Mesenchymal stem cell (in vitro differentiated cells and primary cell): ENCODE measurements at regions not wholly inside any gene's neighbourhood (a gene's known extent, or its start where the extent isn't known, plus 50 kb on each side); places are given as distances from the start of the nearest gene placed in this dataset.

ENCODE experiments used
- DNase-seq: peaks from one replicate; pipeline ENCODE4 v3.0.0-alpha.2; 2013
- H2AFZ ChIP-seq: one replicate; pipeline ENCODE4 v1.6.1; 2013; ENCODE audit warnings: low read depth, mild to moderate bottlenecking, control low read depth, inconsistent platforms, low read length, moderate library complexity
- H2AK5ac ChIP-seq: 2 replicates; pipeline ENCODE4 v1.6.1; 2013; ENCODE audit warnings: low read length, moderate library complexity, mild to moderate bottlenecking, inconsistent platforms; ENCODE audit not compliant: severe bottlenecking
- H2BK120ac ChIP-seq: one replicate; pipeline ENCODE4 v1.6.1; 2013; ENCODE audit warnings: low read depth, mild to moderate bottlenecking, inconsistent platforms, low read length, moderate library complexity
- H2BK12ac ChIP-seq, 2 experiments: one replicate each; pipeline ENCODE4 v1.6.1; 2013; ENCODE audit warnings: inconsistent platforms in 2 of 2, low read length in 2 of 2, mild to moderate bottlenecking in 2 of 2, moderate library complexity in 2 of 2, control low read depth in 1 of 2
- H2BK15ac ChIP-seq: one replicate; pipeline ENCODE4 v1.6.1; 2013; ENCODE audit warnings: mild to moderate bottlenecking, low read depth, inconsistent platforms; ENCODE audit not compliant: poor library complexity, severe bottlenecking
- H2BK5ac ChIP-seq: 2 replicates; pipeline ENCODE4 v1.6.1; 2013; ENCODE audit warnings: low read depth, mild to moderate bottlenecking, low read length, control low read depth, inconsistent platforms; ENCODE audit not compliant: poor library complexity, severe bottlenecking
- H3K14ac ChIP-seq, 2 experiments: one replicate each; pipeline ENCODE4 v1.6.1; 2013; ENCODE audit warnings: inconsistent platforms in 2 of 2, low read length in 2 of 2, control low read depth in 1 of 2, mild to moderate bottlenecking in 1 of 2, moderate library complexity in 1 of 2
- H3K18ac ChIP-seq, 2 experiments: one replicate each; pipeline ENCODE4 v1.6.1; 2013; ENCODE audit warnings: inconsistent platforms in 2 of 2, low read length in 2 of 2, control low read depth in 1 of 2, low read depth in 1 of 2, mild to moderate bottlenecking in 1 of 2
- H3K23ac ChIP-seq, 2 experiments: one replicate each; pipeline ENCODE4 v1.6.1; 2013; ENCODE audit warnings: inconsistent platforms in 2 of 2, low read length in 2 of 2, mild to moderate bottlenecking in 2 of 2, moderate library complexity in 2 of 2, control low read depth in 1 of 2
- H3K27ac ChIP-seq: 2 replicates; pipeline ENCODE4 v1.5.1; 2013; ENCODE audit warnings: mild to moderate bottlenecking, moderate library complexity, low read length, control low read depth, inconsistent platforms; ENCODE audit not compliant: poor library complexity, severe bottlenecking
- H3K27me3 ChIP-seq, 2 experiments: 2 replicates each; pipeline versions ENCODE4 v1.6.1 to v1.7.0; 2013; ENCODE audit warnings: low read length in 2 of 2, mild to moderate bottlenecking in 2 of 2, moderate library complexity in 2 of 2, control low read depth in 1 of 2, inconsistent platforms in 1 of 2; ENCODE audit not compliant: control insufficient read depth in 1 of 2, insufficient read depth in 1 of 2
- H3K36me3 ChIP-seq, 2 experiments: 2 replicates each; pipeline versions ENCODE4 v1.6.1 to v1.7.0; 2013; ENCODE audit warnings: low read length in 2 of 2, control low read depth in 1 of 2, inconsistent platforms in 1 of 2, low read depth in 1 of 2, mild to moderate bottlenecking in 1 of 2; ENCODE audit not compliant: insufficient read depth in 2 of 2, control insufficient read depth in 1 of 2
- H3K4ac ChIP-seq, 2 experiments: one replicate each; pipeline ENCODE4 v1.6.1; 2013; ENCODE audit warnings: inconsistent platforms in 2 of 2, low read length in 2 of 2, mild to moderate bottlenecking in 2 of 2, moderate library complexity in 2 of 2, control low read depth in 1 of 2, low read depth in 1 of 2
- H3K4me1 ChIP-seq: 2 replicates; pipeline ENCODE4 v1.6.1; 2013; ENCODE audit warnings: low read depth, low read length, control low read depth; ENCODE audit not compliant: control insufficient read depth, insufficient read depth
- H3K4me2 ChIP-seq: 2 replicates; pipeline ENCODE4 v1.6.1; 2013; ENCODE audit warnings: low read length, mild to moderate bottlenecking, inconsistent platforms; ENCODE audit not compliant: poor library complexity, severe bottlenecking
- H3K4me3 ChIP-seq, 2 experiments: 2 replicates each; pipeline versions ENCODE4 v1.5.1 to v1.7.0; 2013; ENCODE audit warnings: low read length in 2 of 2, mild to moderate bottlenecking in 2 of 2, control low read depth in 1 of 2, low read depth in 1 of 2; ENCODE audit not compliant: insufficient read depth in 1 of 2
- H3K79me1 ChIP-seq: replicated peaks from 2 replicates; pipeline ENCODE4 v1.6.1; 2013; ENCODE audit warnings: mild to moderate bottlenecking, control low read depth, low read length, inconsistent platforms; ENCODE audit not compliant: poor library complexity, severe bottlenecking
- H3K9ac ChIP-seq: 2 replicates; pipeline ENCODE4 v1.7.0; 2013; ENCODE audit warnings: mild to moderate bottlenecking, low read length, moderate library complexity
- H3K9me3 ChIP-seq: 2 replicates; pipeline ENCODE4 v1.7.0; 2013; ENCODE audit warnings: mild to moderate bottlenecking, low read length; ENCODE audit not compliant: control insufficient read depth
- H4K8ac ChIP-seq: one replicate; pipeline ENCODE4 v1.6.1; 2013; ENCODE audit warnings: inconsistent platforms, mild to moderate bottlenecking, low read length, moderate library complexity
- H4K91ac ChIP-seq: one replicate; pipeline ENCODE4 v1.6.1; 2013; ENCODE audit warnings: mild to moderate bottlenecking, low read length, inconsistent platforms
- WGBS: methylation state at CpG from one replicate; pipeline ENCODE4 v1.1.7; 2013; ENCODE audit warnings: mixed read lengths; 5-methylcytosine and 5-hydroxymethylcytosine counted together

- Histone ChIP-seq H3K4me3 (no peak overlapping the region), H3K4me2 (no peak overlapping the region), H4K8ac (no peak overlapping the region), H2AFZ (no peak overlapping the region), H3K79me1 (no peaks in the 10 kb centered on the region), H2BK5ac (no peak overlapping the region), H3K23ac (no peak overlapping the region), H2BK12ac (no peak overlapping the region), H2BK15ac (no peak overlapping the region), H3K14ac (no peak overlapping the region), H3K36me3 (no peaks in the 10 kb centered on the region), H3K9ac (no peak overlapping the region), H3K4me1 (no peaks in the 10 kb centered on the region), H4K91ac (no peak overlapping the region), H2BK120ac (no peak overlapping the region), H3K18ac (no peak overlapping the region), H3K27me3 (no peaks in the 10 kb centered on the region), H2AK5ac (no peak overlapping the region), H3K27ac (no peak overlapping the region), H3K9me3 (no peaks in the 10 kb centered on the region), H3K4ac (no peak overlapping the region)
- DNase-seq, result no peak
These were observed 812.4 kb downstream of the KCTD16 start for GRCh38 chr5:144983101-144983500.

GRCh38 chr5:144979516-144980264 is 809.0 kb downstream of the KCTD16 start:
- H2AK5ac ChIP-seq, result no peak overlapping the region
- no peak overlapping the region for H2BK120ac ChIP-seq
- no peak overlapping the region for H3K4me3 ChIP-seq
- H3K9me3 ChIP-seq, result no peaks in the 10 kb centered on the region
- no peak overlapping the region for H2AFZ ChIP-seq
- no peak overlapping the region for H3K23ac ChIP-seq
- no peaks in the 10 kb centered on the region for H3K79me1 ChIP-seq
- no peaks in the 10 kb centered on the region for H3K36me3 ChIP-seq
- H2BK12ac ChIP-seq, result no peak overlapping the region
- no peak overlapping the region for H3K4me2 ChIP-seq
- no peak overlapping the region for H2BK5ac ChIP-seq
- WGBS, result no CpG with 5 or more reads among the region's 2 CpGs
- no peak overlapping the region for H4K8ac ChIP-seq
- no peak overlapping the region for H3K27ac ChIP-seq
- no peak overlapping the region for H3K18ac ChIP-seq
- H3K4ac ChIP-seq, result no peak overlapping the region
- H3K4me1 ChIP-seq, result no peaks in the 10 kb centered on the region
- H3K27me3 ChIP-seq, result no peaks in the 10 kb centered on the region
- no peak overlapping the region for H2BK15ac ChIP-seq
- DNase-seq, result no peak
- H3K14ac ChIP-seq, result no peak overlapping the region
- H3K9ac ChIP-seq, result no peak overlapping the region
- H4K91ac ChIP-seq, result no peak overlapping the region

DNA sequence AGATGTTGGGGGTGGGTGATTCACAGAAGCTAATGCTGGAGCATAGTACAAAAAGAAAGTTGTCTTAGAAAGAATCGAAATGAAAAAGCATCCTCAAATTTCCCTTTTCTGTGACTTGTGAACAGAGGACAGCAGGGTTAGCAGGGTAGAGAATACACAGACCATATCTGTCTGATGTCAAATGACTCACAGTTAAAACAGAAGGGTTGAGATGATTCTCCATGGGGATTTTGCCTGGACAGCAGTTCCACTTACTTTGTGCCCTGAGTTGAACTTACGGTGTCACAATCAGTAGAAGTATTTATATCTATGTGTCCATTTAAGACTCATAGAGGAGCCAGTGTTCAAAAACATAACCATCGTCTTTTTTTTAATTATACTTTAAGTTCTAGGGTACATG is 801.6 kb downstream of the KCTD16 start:
- Histone ChIP-seq H2BK120ac (no peak overlapping the region), H3K27ac (no peak overlapping the region), H2AFZ (no peak overlapping the region), H3K14ac (no peak overlapping the region), H3K9ac (no peak overlapping the region), H3K36me3 (no peaks in the 10 kb centered on the region), H3K4me3 (no peak overlapping the region), H3K9me3 (no peaks in the 10 kb centered on the region), H3K23ac (no peak overlapping the region), H3K4me1 (no peaks in the 10 kb centered on the region), H3K79me1 (no peaks in the 10 kb centered on the region), H4K91ac (no peak overlapping the region), H3K18ac (no peak overlapping the region), H3K27me3 (no peaks in the 10 kb centered on the region), H3K4me2 (no peak overlapping the region), H3K4ac (no peak overlapping the region), H2BK5ac (no peak overlapping the region), H2BK15ac (no peak overlapping the region), H2AK5ac (no peak overlapping the region), H4K8ac (no peak overlapping the region), H2BK12ac (no peak overlapping the region)
- 75% methylated on average over 1 of the region's 3 CpGs for WGBS
- peak; percentile 68 for DNase-seq

DNA sequence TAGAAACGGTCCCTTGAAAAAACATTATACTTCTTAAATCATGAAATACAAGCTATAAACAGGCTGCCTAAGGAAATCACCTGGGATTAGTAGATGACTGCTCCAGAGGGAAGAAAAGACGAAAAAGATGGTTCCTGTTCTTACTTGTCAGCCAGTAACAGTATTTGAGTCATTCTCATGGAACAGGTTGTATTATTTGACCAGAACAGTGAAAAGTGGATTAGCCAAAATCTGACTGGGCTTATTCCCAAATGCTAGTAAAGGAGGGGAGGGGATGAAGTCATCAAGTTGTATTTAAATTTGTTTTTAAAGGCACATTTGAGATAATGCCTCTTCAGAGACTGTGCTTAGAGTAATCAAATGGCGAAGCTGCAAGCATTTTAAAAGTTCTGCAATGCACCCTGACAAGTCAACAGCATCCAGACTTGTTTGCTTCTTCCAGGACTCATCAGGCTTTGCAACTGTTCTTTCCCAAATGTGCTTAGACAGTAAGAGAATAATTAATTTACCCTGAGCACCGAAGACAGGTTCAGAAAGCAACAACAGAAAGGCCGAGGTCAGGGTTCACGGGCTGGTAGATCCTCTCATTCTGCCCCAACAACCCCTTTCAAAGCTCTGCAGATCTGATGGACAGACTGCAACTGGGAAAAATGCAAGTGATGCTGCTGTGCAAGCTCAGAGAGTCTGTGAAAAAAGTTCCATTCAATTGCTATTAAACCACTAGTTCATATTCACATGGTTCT is 800.6 kb downstream of the KCTD16 start:
- Histone ChIP-seq H3K27ac (no peak overlapping the region), H3K4me3 (no peak overlapping the region), H3K4ac (no peak overlapping the region), H2BK5ac (no peak overlapping the region), H2AFZ (no peak overlapping the region), H2BK15ac (no peak overlapping the region), H3K18ac (no peak overlapping the region), H3K4me1 (no peaks in the 10 kb centered on the region), H3K14ac (no peak overlapping the region), H3K9ac (no peak overlapping the region), H3K4me2 (no peak overlapping the region), H3K23ac (no peak overlapping the region), H2AK5ac (no peak overlapping the region), H4K8ac (no peak overlapping the region), H3K27me3 (no peaks in the 10 kb centered on the region), H2BK12ac (no peak overlapping the region), H2BK120ac (no peak overlapping the region), H3K9me3 (no peaks in the 10 kb centered on the region), H4K91ac (no peak overlapping the region), H3K36me3 (no peaks in the 10 kb centered on the region), H3K79me1 (no peaks in the 10 kb centered on the region)
- no peak for DNase-seq
- 71% methylated on average over 5 of the region's 6 CpGs for WGBS
